Karpas-422 (cell line): ENCODE measurements at regions not wholly inside any gene's neighbourhood (a gene's known extent, or its start where the extent isn't known, plus 50 kb on each side); places are given as distances from the start of the nearest gene placed in this dataset.

Experiments used
- DNase-seq: peaks from one replicate; pipeline ENCODE4 v3.0.0-alpha.2; 2015
- H2AFZ ChIP-seq: fragments of 200-600 bp; sonication (generic); 2 replicates; pipeline ENCODE4 v1.6.1; 2014; ENCODE audit warnings: antibody characterized with exemption, low read length, mixed read lengths
- H3K27ac ChIP-seq: fragments of 200-600 bp; sonication (generic); 2 replicates; pipeline ENCODE4 v1.5.1; 2014; ENCODE audit warnings: mild to moderate bottlenecking, low read length, moderate library complexity
- H3K27me3 ChIP-seq: fragments of 200-600 bp; sonication (generic); 2 replicates; pipeline ENCODE4 v1.6.1; 2014; ENCODE audit warnings: low read length, mixed read lengths
- H3K36me3 ChIP-seq: fragments of 200-600 bp; sonication (generic); 2 replicates; pipeline ENCODE4 v1.6.1; 2014; ENCODE audit warnings: low read length, mixed read lengths; ENCODE audit not compliant: insufficient read depth
- H3K4me1 ChIP-seq: fragments of 200-600 bp; sonication (generic); 2 replicates; pipeline ENCODE4 v1.6.1; 2014; ENCODE audit warnings: mild to moderate bottlenecking, low read length, mixed read lengths
- H3K4me2 ChIP-seq: fragments of 200-600 bp; sonication (generic); 2 replicates; pipeline ENCODE4 v1.6.1; 2014; ENCODE audit warnings: low read length, low read depth, mild to moderate bottlenecking; ENCODE audit not compliant: poor library complexity, severe bottlenecking
- H3K4me3 ChIP-seq: fragments of 200-600 bp; sonication (generic); 2 replicates; pipeline ENCODE4 v1.5.1; 2014; ENCODE audit warnings: mild to moderate bottlenecking, antibody characterized with exemption, low read length, mixed read lengths
- H3K79me2 ChIP-seq: fragments of 200-600 bp; sonication (generic); 2 replicates; pipeline ENCODE4 v1.6.1; 2014; ENCODE audit warnings: mild to moderate bottlenecking, low read length, mixed read lengths
- H3K9ac ChIP-seq: fragments of 200-600 bp; sonication (generic); 2 replicates; pipeline ENCODE4 v1.6.0; 2014; ENCODE audit warnings: low read length
- H3K9me2 ChIP-seq: fragments of 200-600 bp; sonication (generic), shearing (Covaris generic); replicated peaks from 2 replicates; pipeline ENCODE4 v1.6.0; 2014; ENCODE audit warnings: mild to moderate bottlenecking, low read length, moderate library complexity; ENCODE audit not compliant: insufficient read depth
- H3K9me3 ChIP-seq: fragments of 300-700, 200-600 bp; sonication (generic); 2 replicates; pipeline ENCODE4 v1.6.1; 2014; ENCODE audit warnings: low read length, mixed read lengths
- H4K20me1 ChIP-seq: fragments of 200-600 bp; sonication (generic); 2 replicates; pipeline ENCODE4 v1.6.1; 2014; ENCODE audit warnings: mild to moderate bottlenecking, antibody characterized with exemption, low read length, low read depth; ENCODE audit not compliant: insufficient read depth

DNA sequence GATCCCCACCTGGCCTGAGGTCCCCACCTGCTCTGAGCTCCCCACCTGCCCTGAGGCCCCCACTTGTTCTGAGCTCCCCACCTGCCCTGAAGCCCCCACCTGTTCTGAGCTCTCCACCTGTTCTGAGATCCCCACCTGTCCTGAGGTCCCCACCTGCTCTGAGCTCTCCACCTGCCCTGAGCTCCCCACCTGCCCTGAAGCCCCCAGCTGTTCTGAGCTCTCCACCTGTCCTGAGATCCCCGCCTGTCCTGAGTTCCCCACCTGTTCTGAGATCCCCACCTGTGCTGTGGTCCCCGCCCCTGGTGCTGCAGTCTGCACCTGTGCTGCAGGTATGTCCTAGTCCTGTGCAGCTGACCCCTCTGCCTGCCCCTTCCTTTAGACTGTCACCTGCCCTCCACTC, 561.6 kb downstream of the TCERG1L start:
- DNase-seq = no peak
- no peaks in the 10 kb centered on the region for H4K20me1 ChIP-seq
- no peak overlapping the region for H3K4me3 ChIP-seq
- no peaks in the 10 kb centered on the region for H3K9me2 ChIP-seq
- no peaks in the 10 kb centered on the region for H3K9me3 ChIP-seq
- no peak overlapping the region for H3K27ac ChIP-seq
- H3K4me1 ChIP-seq = no peaks in the 10 kb centered on the region
- no peak overlapping the region for H3K4me2 ChIP-seq
- no peak overlapping the region for H2AFZ ChIP-seq
- H3K27me3 ChIP-seq = no peaks in the 10 kb centered on the region
- no peak overlapping the region for H3K9ac ChIP-seq
- H3K79me2 ChIP-seq = no peaks in the 10 kb centered on the region
- H3K36me3 ChIP-seq = no peaks in the 10 kb centered on the region

DNA sequence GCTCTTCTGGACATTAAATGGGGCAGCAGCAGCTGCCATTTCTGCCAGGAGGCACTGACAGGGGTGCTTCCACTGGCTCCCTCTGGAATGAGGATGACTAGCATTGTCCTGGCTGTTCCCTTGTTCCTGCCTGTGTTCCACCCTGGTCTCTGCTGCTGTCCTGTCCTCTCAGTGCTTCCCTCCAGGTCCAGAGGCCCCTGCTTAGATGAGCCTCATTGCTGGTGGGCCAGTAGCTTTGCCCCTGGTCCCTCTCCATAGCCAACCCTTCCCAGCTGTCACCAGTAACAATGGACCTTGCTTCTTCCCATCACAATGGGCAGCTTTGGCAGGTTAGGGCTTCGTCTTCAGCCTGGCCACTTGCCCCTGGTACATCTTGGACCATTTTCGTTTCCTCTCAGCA, 561.1 kb downstream of the TCERG1L start:
- no peak overlapping the region for H2AFZ ChIP-seq
- no peaks in the 10 kb centered on the region for H3K4me1 ChIP-seq
- no peak overlapping the region for H3K9ac ChIP-seq
- no peaks in the 10 kb centered on the region for H3K9me3 ChIP-seq
- H3K4me2 ChIP-seq = no peak overlapping the region
- H3K36me3 ChIP-seq = no peaks in the 10 kb centered on the region
- H3K27me3 ChIP-seq = no peaks in the 10 kb centered on the region
- no peak overlapping the region for H3K4me3 ChIP-seq
- H3K79me2 ChIP-seq = no peaks in the 10 kb centered on the region
- no peaks in the 10 kb centered on the region for H3K9me2 ChIP-seq
- H3K27ac ChIP-seq = no peak overlapping the region
- no peaks in the 10 kb centered on the region for H4K20me1 ChIP-seq
- DNase-seq = no peak

DNA sequence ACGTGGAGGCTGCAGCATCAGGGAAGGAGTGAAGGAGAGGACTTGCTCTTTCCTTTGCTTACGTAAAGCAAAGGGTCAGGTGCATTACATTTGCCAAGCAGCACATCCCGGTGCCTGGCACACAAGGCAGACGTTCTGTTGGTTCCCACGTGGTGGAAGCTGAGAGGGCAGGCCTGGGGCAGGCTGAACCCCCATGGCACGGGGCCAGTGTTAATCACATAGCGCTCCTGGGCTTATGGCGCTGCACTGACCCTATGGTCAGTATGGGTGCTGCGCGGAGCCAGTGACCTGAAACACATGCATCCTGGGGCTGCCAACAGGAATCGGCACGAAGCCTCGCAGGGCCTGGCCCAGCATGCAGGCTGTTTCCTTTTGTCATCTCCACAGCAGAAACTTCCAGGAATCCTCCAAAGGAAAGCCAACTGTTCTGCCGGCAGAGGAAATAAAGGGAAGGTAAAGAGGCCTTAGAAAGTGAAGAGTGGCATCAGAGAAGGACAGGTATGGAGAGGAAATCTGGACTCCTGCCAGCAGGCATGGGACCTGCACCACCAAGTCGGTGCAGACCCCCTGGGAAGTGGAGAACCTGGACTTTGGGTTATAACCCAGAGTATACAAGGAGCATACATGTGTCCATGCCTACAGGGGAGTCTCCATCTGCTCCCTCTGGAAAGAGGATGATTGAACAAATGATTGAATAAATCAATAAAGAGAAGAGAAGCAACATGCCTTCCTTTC, 560.2 kb downstream of the TCERG1L start:
- Histone ChIP-seq H3K4me2 (no peak overlapping the region), H3K4me3 (no peak overlapping the region), H2AFZ (no peak overlapping the region), H3K9ac (no peak overlapping the region), H3K9me3 (no peaks in the 10 kb centered on the region), H3K36me3 (no peaks in the 10 kb centered on the region), H3K79me2 (no peaks in the 10 kb centered on the region), H3K27ac (no peak overlapping the region), H4K20me1 (no peaks in the 10 kb centered on the region), H3K4me1 (no peaks in the 10 kb centered on the region), H3K27me3 (no peaks in the 10 kb centered on the region), H3K9me2 (no peaks in the 10 kb centered on the region)
- no peak for DNase-seq

DNA sequence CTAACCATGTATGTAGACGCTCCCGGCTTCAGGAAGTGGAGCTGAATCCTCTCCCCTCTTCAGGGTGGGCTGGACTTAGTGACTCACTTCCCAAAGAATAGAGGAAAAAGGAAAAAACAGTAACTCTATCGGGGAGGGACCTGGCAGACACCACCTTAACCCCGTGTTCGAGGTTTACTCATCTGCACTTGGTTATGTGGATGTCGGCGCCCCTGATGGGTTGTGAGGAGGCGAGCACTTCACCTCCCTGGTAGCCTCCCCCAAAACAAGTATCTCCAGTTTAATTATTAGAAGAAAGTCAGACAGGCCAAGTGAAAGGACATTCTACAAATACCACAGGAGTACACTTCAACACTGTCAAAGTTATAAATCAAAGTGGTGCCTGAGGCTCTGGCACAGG, 559.7 kb downstream of the TCERG1L start:
- Histone ChIP-seq H3K4me2 (no peak overlapping the region), H2AFZ (no peak overlapping the region), H3K4me3 (no peak overlapping the region), H3K79me2 (no peaks in the 10 kb centered on the region), H3K27me3 (no peaks in the 10 kb centered on the region), H3K36me3 (no peaks in the 10 kb centered on the region), H3K4me1 (no peaks in the 10 kb centered on the region), H3K9me2 (no peaks in the 10 kb centered on the region), H4K20me1 (no peaks in the 10 kb centered on the region), H3K9ac (no peak overlapping the region), H3K27ac (no peak overlapping the region), H3K9me3 (no peaks in the 10 kb centered on the region)
- no peak for DNase-seq

DNA sequence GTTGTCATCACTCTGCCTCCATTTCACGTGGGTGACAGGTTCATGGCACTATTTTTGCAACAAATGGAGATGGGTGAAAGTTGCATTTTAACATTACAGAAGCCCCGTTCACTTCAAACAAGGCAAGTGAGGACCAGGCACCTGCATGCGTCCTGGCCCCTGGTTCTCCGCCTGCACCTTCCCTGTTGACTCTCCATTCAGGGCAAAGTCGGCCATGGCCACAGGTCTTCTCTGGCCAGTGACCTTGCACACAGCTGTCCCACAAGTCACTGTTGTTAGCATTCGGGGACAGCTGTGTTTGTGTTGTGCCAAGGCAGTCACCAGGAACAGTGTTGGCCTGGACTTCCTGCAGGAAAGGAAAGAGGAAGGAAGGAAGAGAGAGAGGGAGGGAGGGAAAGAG, 554.9 kb downstream of the TCERG1L start:
- Histone ChIP-seq H3K27me3 (no peaks in the 10 kb centered on the region), H4K20me1 (no peaks in the 10 kb centered on the region), H3K9me3 (no peaks in the 10 kb centered on the region), H3K27ac (no peak overlapping the region), H3K79me2 (no peaks in the 10 kb centered on the region), H3K9me2 (no peaks in the 10 kb centered on the region), H3K4me2 (no peak overlapping the region), H3K36me3 (no peaks in the 10 kb centered on the region), H2AFZ (no peak overlapping the region), H3K9ac (no peak overlapping the region), H3K4me1 (no peaks in the 10 kb centered on the region), H3K4me3 (no peak overlapping the region)
- DNase-seq = no peak

DNA sequence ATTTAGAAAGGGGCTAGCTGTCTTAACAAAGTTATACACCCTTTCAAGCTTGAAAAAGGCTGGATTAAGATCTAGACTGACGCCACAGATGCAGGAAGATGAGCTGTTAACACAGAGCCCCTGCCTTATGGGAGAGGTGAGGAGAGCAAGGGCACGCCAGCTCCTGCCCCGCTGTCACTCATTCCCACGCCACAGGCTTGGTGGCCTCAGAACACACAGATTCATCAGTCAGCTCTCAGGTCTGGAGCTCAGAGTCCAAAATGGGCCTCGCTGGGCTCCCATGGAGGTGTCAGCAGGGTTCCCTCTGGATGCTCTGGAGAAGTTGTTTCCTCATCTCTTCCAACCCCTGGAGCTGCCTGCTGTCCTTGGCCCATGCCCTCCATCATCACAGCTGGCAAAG, 554.2 kb downstream of the TCERG1L start:
- Histone ChIP-seq H4K20me1 (no peaks in the 10 kb centered on the region), H3K9me3 (no peaks in the 10 kb centered on the region), H3K4me2 (no peak overlapping the region), H2AFZ (no peak overlapping the region), H3K9me2 (no peaks in the 10 kb centered on the region), H3K27me3 (no peaks in the 10 kb centered on the region), H3K9ac (no peak overlapping the region), H3K4me1 (no peaks in the 10 kb centered on the region), H3K4me3 (no peak overlapping the region), H3K36me3 (no peaks in the 10 kb centered on the region), H3K79me2 (no peaks in the 10 kb centered on the region), H3K27ac (no peak overlapping the region)
- DNase-seq = no peak

DNA sequence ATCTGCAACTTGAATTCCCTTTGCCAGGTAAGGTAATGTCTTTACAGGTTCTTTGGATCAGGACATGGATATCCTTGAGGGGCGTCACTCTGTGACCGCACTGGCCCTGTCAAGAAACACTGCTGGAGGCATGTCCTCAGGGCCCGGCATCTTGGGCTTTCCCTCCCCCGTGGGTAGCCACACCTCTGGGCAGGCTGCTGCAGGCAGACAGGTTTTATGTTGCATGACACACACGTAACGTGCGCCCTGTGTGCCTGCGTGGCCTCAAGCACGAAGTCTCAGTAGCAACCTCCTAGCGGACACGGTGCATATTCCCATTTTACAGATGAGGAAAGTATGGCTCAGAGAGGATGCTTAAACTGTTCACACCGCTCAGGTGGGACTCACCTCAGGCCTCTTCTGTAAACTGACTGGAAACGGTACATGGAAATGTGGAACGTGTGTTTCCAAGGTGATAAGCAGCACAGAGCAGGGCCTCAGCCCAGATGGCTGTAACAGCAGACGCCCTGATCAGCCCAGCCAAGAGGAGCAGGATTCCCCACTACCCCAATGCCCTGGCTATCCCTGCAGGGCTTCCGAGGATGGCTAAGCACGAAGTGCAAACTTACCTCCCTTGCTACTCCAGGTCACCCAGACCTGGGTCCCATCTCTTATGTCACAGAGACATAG, 553.6 kb downstream of the TCERG1L start:
- Histone ChIP-seq H2AFZ (no peak overlapping the region), H3K36me3 (no peaks in the 10 kb centered on the region), H3K4me2 (no peak overlapping the region), H4K20me1 (no peaks in the 10 kb centered on the region), H3K9me2 (no peaks in the 10 kb centered on the region), H3K27ac (no peak overlapping the region), H3K9me3 (no peaks in the 10 kb centered on the region), H3K9ac (no peak overlapping the region), H3K79me2 (no peaks in the 10 kb centered on the region), H3K4me3 (no peak overlapping the region), H3K4me1 (no peaks in the 10 kb centered on the region), H3K27me3 (no peaks in the 10 kb centered on the region)
- DNase-seq = no peak

DNA sequence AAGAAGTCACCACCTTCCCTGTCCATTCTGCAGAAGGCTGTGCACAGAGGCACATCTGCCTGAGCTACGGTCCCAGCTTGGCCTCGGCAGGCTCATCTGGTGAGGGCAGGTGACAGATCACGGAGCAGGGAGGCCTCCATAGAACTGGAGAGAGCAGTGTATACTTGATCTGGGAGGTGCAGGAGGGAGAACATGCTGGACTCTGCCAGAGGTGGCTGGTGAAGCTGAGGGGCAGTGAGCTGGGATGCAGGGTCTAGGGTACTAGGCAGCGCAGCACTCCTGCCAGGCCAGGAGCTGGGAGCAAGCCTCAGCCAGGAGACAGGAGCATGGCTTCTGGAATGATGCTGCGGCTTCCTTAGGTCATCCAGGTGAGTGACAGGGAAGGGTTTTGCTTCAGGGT, 553.0 kb downstream of the TCERG1L start:
- H3K9me2 ChIP-seq = no peaks in the 10 kb centered on the region
- no peak overlapping the region for H2AFZ ChIP-seq
- no peak overlapping the region for H3K4me3 ChIP-seq

More for the DNA sequence above, 553.0 kb downstream of the TCERG1L start:
- Histone ChIP-seq H3K27ac (no peak overlapping the region), H3K36me3 (no peaks in the 10 kb centered on the region), H3K9me3 (no peaks in the 10 kb centered on the region), H3K4me1 (no peaks in the 10 kb centered on the region), H4K20me1 (no peaks in the 10 kb centered on the region), H3K9ac (no peak overlapping the region), H3K79me2 (no peaks in the 10 kb centered on the region), H3K27me3 (no peaks in the 10 kb centered on the region), H3K4me2 (no peak overlapping the region)
- DNase-seq = no peak
